Prostate gland (tissue), 2 donors: ENCODE measurements at regions not wholly inside any gene's neighbourhood (a gene's known extent, or its start where the extent isn't known, plus 50 kb on each side); places are given as distances from the start of the nearest gene placed in this dataset.

ENCODE experiments used
- CTCF ChIP-seq, 4 experiments: fragments of 200-600 bp in 2 of 4; fragments of 450-650 bp in 2 of 4; sonication (generic) in 2 of 4; IDR thresholded peaks; 1 replicate in 3 of 4; 2 replicates in 1 of 4; pipeline ENCODE4 v1.5.1; 2016 to 2019; ENCODE audit warnings: antibody characterized with exemption in 4 of 4, mild to moderate bottlenecking in 2 of 4, moderate library complexity in 2 of 4
- POLR2A ChIP-seq: fragments of 450-650 bp; IDR thresholded peaks from one replicate; pipeline ENCODE4 v1.6.1; 2016; ENCODE audit warnings: antibody characterized with exemption, mild to moderate bottlenecking
- POLR2AphosphoS5 ChIP-seq: sonication (generic); formaldehyde crosslinking; IDR thresholded peaks from one replicate; pipeline ENCODE4 v1.6.1; 2017; ENCODE audit warnings: antibody characterized with exemption

GRCh38 chr12:23446746-23447145 lies 502.7 kb downstream of the SOX5 start:
- TF ChIP-seq CTCF (IDR thresholded peaks at IDR 0.05) (no peak), POLR2A (no peak), POLR2AphosphoS5 (no peak)
